ENCODE measurements at regions not wholly inside any gene's neighbourhood (a gene's known extent, or its start where the extent isn't known, plus 50 kb on each side); places are given as distances from the start of the nearest gene placed in this dataset.

GRCh38 chr3:22431334-22431733 is 680.3 kb upstream of the ZNF385D start:
- no peak for DNase-seq
- Histone ChIP-seq H3K9me3 (no peaks in the 10 kb centered on the region), H3K4me1 (ENCODE audit: control insufficient read depth in 1 of 2, insufficient read depth in 2 of 2, low read depth in 1 of 2, low read length in 1 of 2) (no peaks in the 10 kb centered on the region), H3K79me2 (ENCODE audit: insufficient read depth) (no peaks in the 10 kb centered on the region), H2AFZ (ENCODE audit: low read depth) (no peak overlapping the region), H3K36me3 (replicated peaks in 1 of 2; ENCODE audit: control insufficient read depth in 1 of 2, insufficient read depth in 2 of 2, low read length in 1 of 2) (no peaks in the 10 kb centered on the region), H3K27me3 (ENCODE audit: insufficient read depth) (no peaks in the 10 kb centered on the region), H3K9ac (no peak overlapping the region), H3K27ac (ENCODE audit: low read depth in 2 of 2, low read length in 1 of 2) (no peak overlapping the region), H3F3A (replicated peaks; ENCODE audit: insufficient read depth) (no peaks in the 10 kb centered on the region), H3K4me3 (ENCODE audit: low read depth in 2 of 2, low read length in 1 of 2) (no peak overlapping the region), H3K9me2 (no peaks in the 10 kb centered on the region; the same call in 1 of the 2 replicates), H4K20me1 (ENCODE audit: insufficient read depth) (no peaks in the 10 kb centered on the region), H3K4me2 (no peak overlapping the region)
- WGBS (ENCODE audit: low lambda C conversion rate) = 77% methylated on average over 1 of the region's 1 CpG
- CTCF ChIA-PET = no interaction called here
- TF ChIP-seq, protein P1, sequence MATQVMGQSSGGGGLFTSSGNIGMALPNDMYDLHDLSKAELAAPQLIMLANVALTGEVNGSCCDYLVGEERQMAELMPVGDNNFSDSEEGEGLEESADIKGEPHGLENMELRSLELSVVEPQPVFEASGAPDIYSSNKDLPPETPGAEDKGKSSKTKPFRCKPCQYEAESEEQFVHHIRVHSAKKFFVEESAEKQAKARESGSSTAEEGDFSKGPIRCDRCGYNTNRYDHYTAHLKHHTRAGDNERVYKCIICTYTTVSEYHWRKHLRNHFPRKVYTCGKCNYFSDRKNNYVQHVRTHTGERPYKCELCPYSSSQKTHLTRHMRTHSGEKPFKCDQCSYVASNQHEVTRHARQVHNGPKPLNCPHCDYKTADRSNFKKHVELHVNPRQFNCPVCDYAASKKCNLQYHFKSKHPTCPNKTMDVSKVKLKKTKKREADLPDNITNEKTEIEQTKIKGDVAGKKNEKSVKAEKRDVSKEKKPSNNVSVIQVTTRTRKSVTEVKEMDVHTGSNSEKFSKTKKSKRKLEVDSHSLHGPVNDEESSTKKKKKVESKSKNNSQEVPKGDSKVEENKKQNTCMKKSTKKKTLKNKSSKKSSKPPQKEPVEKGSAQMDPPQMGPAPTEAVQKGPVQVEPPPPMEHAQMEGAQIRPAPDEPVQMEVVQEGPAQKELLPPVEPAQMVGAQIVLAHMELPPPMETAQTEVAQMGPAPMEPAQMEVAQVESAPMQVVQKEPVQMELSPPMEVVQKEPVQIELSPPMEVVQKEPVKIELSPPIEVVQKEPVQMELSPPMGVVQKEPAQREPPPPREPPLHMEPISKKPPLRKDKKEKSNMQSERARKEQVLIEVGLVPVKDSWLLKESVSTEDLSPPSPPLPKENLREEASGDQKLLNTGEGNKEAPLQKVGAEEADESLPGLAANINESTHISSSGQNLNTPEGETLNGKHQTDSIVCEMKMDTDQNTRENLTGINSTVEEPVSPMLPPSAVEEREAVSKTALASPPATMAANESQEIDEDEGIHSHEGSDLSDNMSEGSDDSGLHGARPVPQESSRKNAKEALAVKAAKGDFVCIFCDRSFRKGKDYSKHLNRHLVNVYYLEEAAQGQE (IDR thresholded peaks at IDR 0.05; ENCODE audit: low read depth, low read length) = no peak
- TF ChIP-seq FOXJ3 (CRISPR knock-in tag; IDR thresholded peaks at IDR 0.05) (no peak), RFX5 (IDR thresholded peaks at IDR 0.05; ENCODE audit: low read length) (no peak), TAF1 (IDR thresholded peaks at IDR 0.05; ENCODE audit: borderline replicate concordance, low read depth, low read length) (no peak), TCF12 (IDR thresholded peaks at IDR 0.05) (no peak)
- POLR2A ChIA-PET = no interaction called here

- Histone ChIP-seq H3K9me2 (no peaks in the 10 kb centered on the region), H3K27ac (ENCODE audit: low read depth in 2 of 2, low read length in 1 of 2) (no peak overlapping the region), H2AFZ (ENCODE audit: low read depth) (no peak overlapping the region), H3K36me3 (replicated peaks in 1 of 2; ENCODE audit: control insufficient read depth in 1 of 2, insufficient read depth in 2 of 2, low read length in 1 of 2) (no peaks in the 10 kb centered on the region), H4K20me1 (ENCODE audit: insufficient read depth) (no peaks in the 10 kb centered on the region; the same call in 1 of the 2 replicates), H3F3A (replicated peaks; ENCODE audit: insufficient read depth) (no peaks in the 10 kb centered on the region), H3K4me2 (no peak overlapping the region), H3K4me3 (ENCODE audit: low read depth in 2 of 2, low read length in 1 of 2) (no peak overlapping the region), H3K9me3 (no peaks in the 10 kb centered on the region), H3K9ac (no peak overlapping the region), H3K27me3 (ENCODE audit: insufficient read depth) (no peaks in the 10 kb centered on the region), H3K4me1 (ENCODE audit: control insufficient read depth in 1 of 2, insufficient read depth in 2 of 2, low read depth in 1 of 2, low read length in 1 of 2) (no peaks in the 10 kb centered on the region), H3K79me2 (ENCODE audit: insufficient read depth) (no peaks in the 10 kb centered on the region)
- DNase-seq = no peak
- POLR2A ChIA-PET = no interaction called here
- 50% methylated on average over 4 of the region's 4 CpGs for WGBS (ENCODE audit: low lambda C conversion rate)
- TF ChIP-seq EZH2phosphoT487 (IDR thresholded peaks at IDR 0.05; ENCODE audit: borderline replicate concordance, low read depth) = no peak
- TF ChIP-seq EP300 (IDR thresholded peaks at IDR 0.05; ENCODE audit: borderline replicate concordance in 1 of 2, low read depth in 1 of 2, low read length in 1 of 2) = no peak
- no peak for TF ChIP-seq FOSL2 (IDR thresholded peaks at IDR 0.05; ENCODE audit: borderline replicate concordance, low read depth)
- CTCF ChIA-PET = interaction anchor here (1.0 to 1.3 kb wide), 2 partner anchors 12 to 28 kb away, joined by 3 read pairs; no protein-coding TSS in a partner anchor
These were observed 688.6 kb upstream of the ZNF385D start for GRCh38 chr3:22439626-22440025.

DNA sequence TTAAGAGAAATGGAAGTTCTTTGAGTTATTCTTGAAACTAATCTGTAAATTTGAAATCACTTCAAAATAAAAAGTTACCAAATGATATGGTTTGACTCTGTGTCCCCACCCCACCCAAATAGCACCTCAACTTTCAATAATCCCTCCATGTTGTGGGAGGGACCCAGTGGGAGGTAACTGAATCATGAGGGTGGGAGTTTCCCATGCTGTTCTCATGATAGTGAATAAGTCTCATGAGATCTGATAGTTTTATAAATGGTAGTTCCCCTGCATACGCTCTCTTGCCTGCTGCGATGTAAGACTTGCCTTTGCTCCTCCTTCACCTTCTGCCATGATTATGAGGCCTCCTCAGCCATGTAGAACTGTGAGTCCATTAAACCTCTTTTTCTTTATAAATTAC is 690.7 kb upstream of the ZNF385D start:
- CTCF ChIA-PET = no interaction called here
- H3K79me2 ChIP-seq (ENCODE audit: insufficient read depth) = no peaks in the 10 kb centered on the region

More for the DNA sequence above, 690.7 kb upstream of the ZNF385D start:
- no peaks in the 10 kb centered on the region for H3K9me3 ChIP-seq
- no peak overlapping the region for H3K4me3 ChIP-seq (ENCODE audit: low read depth in 2 of 2, low read length in 1 of 2)
- no peaks in the 10 kb centered on the region for H3K36me3 ChIP-seq (replicated peaks in 1 of 2; ENCODE audit: control insufficient read depth in 1 of 2, insufficient read depth in 2 of 2, low read length in 1 of 2)
- H2AFZ ChIP-seq (ENCODE audit: low read depth) = no peak overlapping the region
- DNase-seq = no peak
- no peak overlapping the region for H3K4me2 ChIP-seq
- 91% methylated on average over 2 of the region's 2 CpGs for WGBS (ENCODE audit: low lambda C conversion rate)
- TF ChIP-seq RAD21 (IDR thresholded peaks at IDR 0.05; ENCODE audit: low read length) (no peak), ZBTB33 (IDR thresholded peaks at IDR 0.05; ENCODE audit: borderline replicate concordance, low read depth) (no peak), GABPA (IDR thresholded peaks at IDR 0.05; ENCODE audit: low read depth) (no peak), YY1 (IDR thresholded peaks at IDR 0.05; ENCODE audit: low read depth) (no peak), CTCF (IDR thresholded peaks at IDR 0.05) (no peak), FOXJ3 (CRISPR knock-in tag; IDR thresholded peaks at IDR 0.05) (no peak), CHD2 (IDR thresholded peaks at IDR 0.05; ENCODE audit: low read length, partially characterized antibody) (no peak), TAF1 (IDR thresholded peaks at IDR 0.05; ENCODE audit: borderline replicate concordance, low read depth, low read length) (no peak), JUND (IDR thresholded peaks at IDR 0.05) (no peak), MEF2A (IDR thresholded peaks at IDR 0.05; ENCODE audit: borderline replicate concordance, low read depth) (no peak)
- no peaks in the 10 kb centered on the region for H3K4me1 ChIP-seq (ENCODE audit: control insufficient read depth in 1 of 2, insufficient read depth in 2 of 2, low read depth in 1 of 2, low read length in 1 of 2)
- no peak overlapping the region for H3K27ac ChIP-seq (ENCODE audit: low read depth in 2 of 2, low read length in 1 of 2)
- no peaks in the 10 kb centered on the region for H3F3A ChIP-seq (replicated peaks; ENCODE audit: insufficient read depth)
- no peaks in the 10 kb centered on the region for H3K27me3 ChIP-seq (ENCODE audit: insufficient read depth)
- no peak overlapping the region for H3K9ac ChIP-seq
- POLR2A ChIA-PET = no interaction called here
- H3K9me2 ChIP-seq = no peaks in the 10 kb centered on the region
- no peaks in the 10 kb centered on the region; the same call in 1 of the 2 replicates for H4K20me1 ChIP-seq (ENCODE audit: insufficient read depth)

Measured in SK-N-SH (cell line).